ENCODE measurements at regions not wholly inside any gene's neighbourhood (a gene's known extent, or its start where the extent isn't known, plus 50 kb on each side); places are given as distances from the start of the nearest gene placed in this dataset.
"Not testable (repeated sequence)": the region's sequence is repeated elsewhere in the genome, so short reads cannot be mapped to it uniquely, and the experiment has no call there.

GRCh38 chr17:18546514-18547398 lies 70.2 kb downstream of the LGALS9C start:
- DNase-seq (ENCODE audit: low spot score) = not testable (repeated sequence)

GRCh38 chr17:18557086-18557485 lies 80.5 kb downstream of the LGALS9C start:
- not testable (repeated sequence) for DNase-seq (ENCODE audit: low spot score)

GRCh38 chr17:18563381-18564098 lies 80.7 kb downstream of the TBC1D28 start:
- not testable (repeated sequence) for DNase-seq (ENCODE audit: low spot score)

- DNase-seq (ENCODE audit: low spot score) = peak; percentile 6
Observed at GRCh38 chr17:18564099-18564448, 80.1 kb downstream of the TBC1D28 start.

- not testable (repeated sequence) for DNase-seq (ENCODE audit: low spot score)
Observed at GRCh38 chr17:18568108-18568995, 75.8 kb downstream of the TBC1D28 start.

GRCh38 chr17:18569489-18569913 lies 74.7 kb downstream of the TBC1D28 start:
- peak; percentile 11 for DNase-seq (ENCODE audit: low spot score)

GRCh38 chr17:18572536-18572935 lies 71.7 kb downstream of the TBC1D28 start:
- DNase-seq (ENCODE audit: low spot score) = not testable (repeated sequence)

GRCh38 chr17:18574137-18574536 lies 70.1 kb downstream of the TBC1D28 start:
- not testable (repeated sequence) for DNase-seq (ENCODE audit: low spot score)
